BLaER1 (cell line): ENCODE measurements at regions not wholly inside any gene's neighbourhood (a gene's known extent, or its start where the extent isn't known, plus 50 kb on each side); places are given as distances from the start of the nearest gene placed in this dataset.

Experiments used
- H3K27ac ChIP-seq: shearing (Covaris generic); formaldehyde crosslinking; 2 replicates; pipeline ENCODE4 v1.8.1; 2022
- H3K27me3 ChIP-seq: shearing (Covaris generic); formaldehyde crosslinking; 2 replicates; pipeline ENCODE4 v1.8.1; 2022
- H3K36me3 ChIP-seq: shearing (Covaris generic); formaldehyde crosslinking; 2 replicates; pipeline ENCODE4 v1.8.1; 2022
- H3K4me1 ChIP-seq: shearing (Covaris generic); formaldehyde crosslinking; 2 replicates; pipeline ENCODE4 v1.8.1; 2022
- H3K4me2 ChIP-seq: shearing (Covaris generic); formaldehyde crosslinking; 2 replicates; pipeline ENCODE4 v1.8.1; 2022
- H3K4me3 ChIP-seq: shearing (Covaris generic); formaldehyde crosslinking; 2 replicates; pipeline ENCODE4 v1.8.1; 2022
- H3K9ac ChIP-seq: shearing (Covaris generic); formaldehyde crosslinking; 2 replicates; pipeline ENCODE4 v1.8.1; 2022
- H3K9me3 ChIP-seq: shearing (Covaris generic); formaldehyde crosslinking; 2 replicates; pipeline ENCODE4 v1.8.1; 2022
- H4K20me1 ChIP-seq: shearing (Covaris generic); formaldehyde crosslinking; 2 replicates; pipeline ENCODE4 v1.8.1; 2022
- Cebpa-rat ChIP-seq: shearing (Covaris generic); IDR thresholded peaks from 2 replicates; pipeline ENCODE4 v1.8.1; 2022

DNA sequence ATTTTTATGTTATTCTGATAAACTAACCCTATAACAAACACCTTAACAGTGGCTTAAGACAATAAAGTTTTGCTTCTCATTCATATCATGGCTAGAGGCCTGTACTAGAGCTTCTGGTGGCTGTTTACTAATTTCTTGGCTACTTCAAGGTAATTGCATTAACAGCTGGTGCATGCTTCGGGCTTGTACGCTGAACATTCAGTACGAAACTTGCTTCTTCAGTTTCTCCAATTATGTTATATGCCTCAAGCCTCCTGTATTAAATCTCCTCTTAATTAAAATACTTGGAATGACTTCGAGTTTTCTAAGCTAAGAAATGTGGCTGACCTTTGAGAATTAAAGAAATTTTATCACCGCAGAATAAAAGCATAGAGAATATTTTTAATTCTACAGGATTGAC lies 138.9 kb upstream of the TRAM1L1 start:
- TF ChIP-seq Cebpa-rat: no peak

DNA sequence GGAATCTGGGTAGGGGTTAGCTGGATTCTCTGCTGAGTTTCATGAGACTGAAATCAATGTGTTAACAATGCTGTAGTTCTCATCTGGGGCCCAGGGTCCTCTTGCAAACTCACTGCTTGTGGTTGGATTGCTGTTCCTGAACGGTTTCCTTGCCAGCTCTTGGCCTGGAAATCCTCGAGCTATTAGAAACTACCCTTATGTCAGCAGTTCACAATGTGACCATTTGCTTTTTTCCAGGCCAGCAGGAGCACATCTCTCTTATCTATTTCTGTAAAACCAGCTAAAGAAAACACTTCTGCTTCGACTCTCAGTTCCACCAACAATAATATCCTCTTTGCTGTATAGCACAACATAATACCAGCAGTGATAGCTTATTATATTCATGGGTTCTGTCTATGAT lies 140.1 kb upstream of the TRAM1L1 start:
- H3K9me3 ChIP-seq: no peaks in the 10 kb centered on the region
- no peak overlapping the region for H3K27ac ChIP-seq
- H3K9ac ChIP-seq: no peak overlapping the region
- no peaks in the 10 kb centered on the region for H3K27me3 ChIP-seq
- H3K36me3 ChIP-seq: no peaks in the 10 kb centered on the region
- no peak overlapping the region for H3K4me2 ChIP-seq
- H4K20me1 ChIP-seq: no peaks in the 10 kb centered on the region
- H3K4me3 ChIP-seq: no peak overlapping the region
- H3K4me1 ChIP-seq: no peaks in the 10 kb centered on the region
- TF ChIP-seq Cebpa-rat: no peak

More for the DNA sequence above, 138.9 kb upstream of the TRAM1L1 start:
- Histone ChIP-seq H4K20me1 (no peaks in the 10 kb centered on the region), H3K27me3 (no peaks in the 10 kb centered on the region), H3K4me2 (no peak overlapping the region), H3K4me3 (no peak overlapping the region), H3K36me3 (no peaks in the 10 kb centered on the region), H3K9me3 (no peaks in the 10 kb centered on the region), H3K9ac (no peak overlapping the region), H3K27ac (no peak overlapping the region), H3K4me1 (no peaks in the 10 kb centered on the region)

DNA sequence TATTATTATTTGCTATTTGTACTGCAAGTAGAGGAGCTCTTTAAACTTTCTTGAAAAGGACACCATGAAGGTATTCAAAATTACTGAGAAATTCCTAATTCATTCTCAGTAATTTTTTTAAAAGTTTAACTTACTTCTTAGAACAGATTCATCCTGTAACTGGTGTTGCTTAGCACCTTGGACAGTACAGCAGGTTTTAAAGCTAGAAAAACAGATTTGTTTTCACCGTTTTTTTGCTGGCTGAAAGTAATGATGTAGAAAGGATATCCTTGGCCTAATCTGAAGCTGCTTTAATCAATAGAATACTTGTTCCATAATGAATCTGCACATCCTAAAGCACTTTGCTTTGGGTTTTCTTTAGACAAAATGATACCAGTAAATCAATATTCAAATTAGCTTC lies 142.5 kb upstream of the TRAM1L1 start:
- H3K9ac ChIP-seq: no peak overlapping the region
- H3K4me1 ChIP-seq: no peaks in the 10 kb centered on the region
- H4K20me1 ChIP-seq: no peaks in the 10 kb centered on the region
- H3K27ac ChIP-seq: no peak overlapping the region
- no peak overlapping the region for H3K4me3 ChIP-seq
- H3K36me3 ChIP-seq: no peaks in the 10 kb centered on the region
- no peaks in the 10 kb centered on the region for H3K27me3 ChIP-seq
- H3K9me3 ChIP-seq: no peaks in the 10 kb centered on the region
- H3K4me2 ChIP-seq: no peak overlapping the region
- TF ChIP-seq Cebpa-rat: no peak

DNA sequence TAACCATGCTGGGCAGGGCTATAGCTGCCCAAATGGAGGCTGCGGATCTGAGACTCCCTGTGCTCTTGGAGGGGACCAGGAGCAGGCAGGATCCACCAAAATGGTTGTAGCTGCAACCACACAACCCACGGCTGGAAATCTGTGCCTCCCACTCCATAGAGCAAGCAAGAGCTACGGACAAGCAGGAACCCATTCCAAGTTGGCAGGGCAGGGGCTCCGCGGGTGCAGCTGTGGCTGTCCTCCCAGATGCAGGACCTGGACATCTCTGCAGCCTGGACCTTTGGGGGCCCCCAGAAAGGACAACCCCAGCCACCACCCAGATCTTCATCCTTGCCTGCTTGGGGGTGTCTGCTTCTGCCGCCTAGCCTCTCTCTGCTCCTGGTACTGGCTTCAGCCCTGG lies 154.1 kb upstream of the TRAM1L1 start:
- Histone ChIP-seq H3K4me2 (no peak overlapping the region), H3K36me3 (no peaks in the 10 kb centered on the region), H3K27me3 (no peaks in the 10 kb centered on the region), H3K27ac (no peak overlapping the region), H3K9me3 (peaks cover 10% of the 10 kb centered on the region), H3K4me3 (no peak overlapping the region), H3K9ac (no peak overlapping the region), H4K20me1 (no peaks in the 10 kb centered on the region), H3K4me1 (no peaks in the 10 kb centered on the region)
- no peak for TF ChIP-seq Cebpa-rat

DNA sequence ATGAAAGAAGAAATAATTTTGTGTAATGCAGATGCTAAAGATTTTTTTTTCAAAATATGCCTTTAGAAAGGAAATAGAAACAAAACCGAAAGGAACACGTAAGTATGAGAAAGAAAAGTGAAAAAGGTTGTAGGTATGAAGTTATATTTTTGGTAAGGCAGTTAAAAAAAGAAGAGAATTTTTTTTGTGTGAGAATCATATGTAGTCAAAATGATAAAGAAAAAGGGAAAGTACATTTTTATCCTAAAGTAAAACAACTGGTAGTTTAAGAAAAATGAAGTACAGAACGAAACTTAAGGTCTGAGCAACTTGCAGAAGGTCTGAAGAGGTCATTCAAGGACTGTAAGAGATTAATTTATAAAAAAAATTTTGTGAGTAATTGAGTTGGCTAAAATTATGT lies 164.0 kb upstream of the TRAM1L1 start:
- Histone ChIP-seq H3K27me3 (no peaks in the 10 kb centered on the region), H4K20me1 (no peaks in the 10 kb centered on the region), H3K9me3 (no peaks in the 10 kb centered on the region), H3K4me2 (no peak overlapping the region), H3K36me3 (no peaks in the 10 kb centered on the region), H3K27ac (no peak overlapping the region), H3K4me3 (no peak overlapping the region), H3K4me1 (no peaks in the 10 kb centered on the region), H3K9ac (no peak overlapping the region)
- TF ChIP-seq Cebpa-rat: no peak

DNA sequence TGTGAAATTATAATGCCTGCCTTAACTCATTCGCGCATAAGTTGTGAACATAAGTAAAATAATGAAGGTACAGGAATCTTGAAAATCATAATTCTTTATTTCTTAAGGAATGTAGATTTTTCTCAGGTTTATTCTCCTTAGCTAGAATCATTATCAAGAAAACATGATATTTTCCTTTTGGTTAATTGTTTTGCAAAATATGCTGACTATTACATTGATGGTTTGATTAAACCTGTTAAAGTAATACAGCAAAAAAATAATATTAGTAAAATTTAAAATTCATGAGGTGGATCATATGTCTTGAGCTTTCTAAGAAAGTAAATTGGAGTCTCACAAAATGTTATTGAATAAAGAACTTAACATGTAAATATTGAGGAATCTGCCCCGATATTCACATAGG lies 178.7 kb upstream of the TRAM1L1 start:
- no peaks in the 10 kb centered on the region for H3K9me3 ChIP-seq

DNA sequence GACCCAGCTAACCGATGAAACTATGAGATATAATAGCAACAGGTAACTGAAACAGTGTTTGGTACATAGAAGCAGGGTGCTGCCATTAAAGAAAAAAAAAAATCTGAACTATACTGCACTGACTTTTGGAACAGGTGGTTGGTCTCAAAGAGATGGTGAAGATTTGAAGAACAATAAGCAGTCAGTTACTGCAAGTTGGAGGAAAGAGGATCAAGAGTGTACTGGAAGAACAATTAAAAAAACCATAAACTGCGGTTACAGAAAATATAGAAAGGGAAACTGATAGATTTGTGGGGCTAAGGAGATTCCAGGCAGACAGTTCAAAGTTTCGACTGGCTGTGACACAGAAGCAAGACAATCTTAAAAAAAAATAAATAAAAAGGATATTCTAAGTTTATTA lies 181.9 kb upstream of the TRAM1L1 start:
- no peak overlapping the region for H3K4me3 ChIP-seq
- no peak overlapping the region for H3K9ac ChIP-seq
- H3K9me3 ChIP-seq: no peaks in the 10 kb centered on the region
- H4K20me1 ChIP-seq: no peaks in the 10 kb centered on the region
- no peak overlapping the region for H3K27ac ChIP-seq
- H3K4me2 ChIP-seq: no peak overlapping the region
- H3K4me1 ChIP-seq: no peaks in the 10 kb centered on the region
- H3K36me3 ChIP-seq: no peaks in the 10 kb centered on the region
- TF ChIP-seq Cebpa-rat: no peak
- H3K27me3 ChIP-seq: no peaks in the 10 kb centered on the region

More for the DNA sequence above, 178.7 kb upstream of the TRAM1L1 start:
- H3K4me1 ChIP-seq: no peaks in the 10 kb centered on the region
- no peak overlapping the region for H3K4me2 ChIP-seq
- H3K27me3 ChIP-seq: no peaks in the 10 kb centered on the region
- no peak for TF ChIP-seq Cebpa-rat
- no peaks in the 10 kb centered on the region for H4K20me1 ChIP-seq
- H3K27ac ChIP-seq: no peak overlapping the region
- H3K36me3 ChIP-seq: no peaks in the 10 kb centered on the region
- no peak overlapping the region for H3K4me3 ChIP-seq
- no peak overlapping the region for H3K9ac ChIP-seq

DNA sequence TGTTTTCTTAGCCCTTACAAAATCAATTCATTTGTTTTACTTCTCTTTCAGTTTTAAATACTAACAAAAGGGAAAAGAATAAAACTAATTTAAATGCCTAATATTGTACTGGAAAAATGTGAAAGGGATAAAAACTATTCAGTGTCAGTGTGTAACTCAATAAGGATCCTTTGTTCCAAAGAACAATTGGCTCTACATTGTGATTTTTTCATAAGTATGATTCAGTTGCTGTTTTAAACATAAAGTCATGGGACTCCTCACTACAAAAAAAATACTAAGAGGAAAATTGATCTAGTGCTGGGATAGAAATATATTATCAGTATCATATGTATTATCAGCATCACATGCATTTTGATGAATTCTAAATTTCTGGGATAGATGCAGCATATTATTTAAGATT lies 199.4 kb upstream of the TRAM1L1 start:
- Histone ChIP-seq H3K4me1 (no peaks in the 10 kb centered on the region), H3K4me2 (no peak overlapping the region), H3K4me3 (no peak overlapping the region), H3K9me3 (no peaks in the 10 kb centered on the region), H3K27me3 (no peaks in the 10 kb centered on the region), H3K36me3 (no peaks in the 10 kb centered on the region), H4K20me1 (no peaks in the 10 kb centered on the region), H3K9ac (no peak overlapping the region), H3K27ac (no peak overlapping the region)
- no peak for TF ChIP-seq Cebpa-rat

DNA sequence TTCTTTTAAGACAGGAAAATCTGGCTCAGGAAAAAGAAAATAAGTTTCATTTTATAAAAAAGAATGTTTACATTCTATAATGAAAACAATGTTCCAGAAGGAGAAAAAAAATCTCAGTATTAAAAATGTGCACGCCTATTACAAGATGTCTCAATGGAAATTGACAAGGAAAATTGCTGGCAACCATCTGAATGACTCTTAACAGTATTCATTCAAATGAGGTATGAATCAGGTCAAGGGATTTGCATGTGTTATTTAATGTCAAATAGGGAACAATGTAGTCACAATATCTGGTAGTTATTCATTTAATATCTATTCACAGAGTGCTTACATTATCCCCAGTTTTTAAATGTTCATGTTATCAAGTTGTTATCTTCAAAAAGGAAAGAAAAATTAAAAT lies 208.4 kb upstream of the TRAM1L1 start:
- Histone ChIP-seq H3K9me3 (no peaks in the 10 kb centered on the region), H3K9ac (no peak overlapping the region), H4K20me1 (no peaks in the 10 kb centered on the region), H3K4me3 (no peak overlapping the region), H3K27me3 (no peaks in the 10 kb centered on the region), H3K36me3 (no peaks in the 10 kb centered on the region), H3K4me2 (no peak overlapping the region), H3K4me1 (no peaks in the 10 kb centered on the region), H3K27ac (no peak overlapping the region)
- no peak for TF ChIP-seq Cebpa-rat

DNA sequence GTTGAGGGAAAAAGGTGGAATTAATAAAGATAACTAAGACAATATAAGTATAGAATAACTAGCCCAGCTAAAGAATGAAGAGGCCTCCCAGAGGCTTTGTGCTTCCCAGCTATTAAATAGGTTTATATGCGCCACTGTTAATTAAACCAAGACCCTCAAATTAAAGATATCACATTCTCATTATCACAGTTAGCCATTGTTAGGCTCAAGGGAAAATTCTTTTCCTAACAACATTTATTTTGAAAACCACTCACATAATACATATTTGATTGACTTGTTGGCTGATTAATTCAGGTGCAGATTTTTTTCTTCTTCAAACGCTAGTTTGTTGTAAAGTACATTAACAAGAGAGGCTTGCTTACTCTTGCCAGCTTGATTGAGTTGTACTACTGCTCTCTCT lies 216.8 kb upstream of the TRAM1L1 start:
- no peak for TF ChIP-seq Cebpa-rat
- Histone ChIP-seq H3K4me1 (no peaks in the 10 kb centered on the region), H3K9ac (no peak overlapping the region), H3K4me3 (no peak overlapping the region), H3K27me3 (no peaks in the 10 kb centered on the region), H3K27ac (no peak overlapping the region), H3K36me3 (no peaks in the 10 kb centered on the region), H4K20me1 (no peaks in the 10 kb centered on the region), H3K9me3 (no peaks in the 10 kb centered on the region), H3K4me2 (no peak overlapping the region)

DNA sequence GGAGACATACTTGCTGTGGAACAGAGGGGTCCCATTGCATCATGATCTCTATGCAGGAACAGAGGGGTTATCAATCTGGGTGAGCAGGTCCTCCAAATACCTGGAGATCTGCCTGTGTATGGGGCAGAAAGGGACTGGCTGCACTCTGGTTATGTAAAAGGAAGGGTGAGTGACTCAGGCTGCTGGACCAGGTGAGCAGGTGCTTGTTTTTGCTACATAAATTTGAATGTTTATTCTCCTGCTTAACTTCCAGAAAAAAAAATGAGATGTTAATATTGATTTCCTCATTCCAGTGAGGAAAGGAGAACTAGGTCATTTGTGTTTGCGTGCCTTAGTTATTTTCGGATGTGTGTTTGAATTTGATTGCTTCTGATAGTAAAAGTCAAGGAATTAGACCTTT lies 225.8 kb upstream of the TRAM1L1 start:
- Histone ChIP-seq H3K36me3 (no peaks in the 10 kb centered on the region), H3K9me3 (no peaks in the 10 kb centered on the region), H3K4me3 (no peak overlapping the region), H3K9ac (no peak overlapping the region), H3K27ac (no peak overlapping the region), H3K27me3 (no peaks in the 10 kb centered on the region), H3K4me1 (no peaks in the 10 kb centered on the region), H3K4me2 (no peak overlapping the region), H4K20me1 (no peaks in the 10 kb centered on the region)
- no peak for TF ChIP-seq Cebpa-rat
